ENCODE measurements at regions not wholly inside any gene's neighbourhood (a gene's known extent, or its start where the extent isn't known, plus 50 kb on each side); places are given as distances from the start of the nearest gene placed in this dataset.
A peak's percentile ranks its signal among the peaks of the same experiment; 100 is the strongest.

DNA sequence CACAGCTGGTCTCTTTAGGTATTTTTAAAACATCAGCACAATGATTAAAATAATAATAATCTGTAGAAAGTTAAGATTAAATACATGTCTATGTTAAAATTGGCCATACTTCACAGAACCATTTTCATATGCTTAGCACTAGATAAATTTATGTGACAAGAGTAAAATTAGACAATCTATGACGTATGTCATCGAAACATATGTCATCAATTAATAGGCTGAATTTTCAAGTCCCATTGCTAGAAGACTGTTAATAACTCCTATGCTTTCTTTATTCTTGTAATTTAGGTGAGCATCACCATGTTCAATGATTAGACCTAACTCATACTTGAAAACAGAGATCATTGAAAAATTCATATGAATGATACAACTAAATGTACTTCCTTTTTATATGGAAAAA lies 593.3 kb upstream of the KCNMB2 start:
- DNase-seq (ENCODE audit: low read depth, low spot score) = no peak
- no peaks in the 10 kb centered on the region for H3K9me3 ChIP-seq (ENCODE audit: low read depth, low read length)
- H3K4me3 ChIP-seq = no peak overlapping the region
- no peak overlapping the region for H3K27ac ChIP-seq
- H3K36me3 ChIP-seq (ENCODE audit: insufficient read depth, low read length) = no peaks in the 10 kb centered on the region
- TF ChIP-seq FOXP2 (optimal IDR thresholded peaks at IDR 0.05; ENCODE audit: control extremely low read depth, extremely low read length, insufficient read depth) (no peak), POLR2AphosphoS5 (IDR thresholded peaks at IDR 0.05; ENCODE audit: borderline replicate concordance, low read depth, low read length) (no peak), EZH2 (IDR thresholded peaks at IDR 0.05) (no peak)
- no peak overlapping the region for H3K9ac ChIP-seq (ENCODE audit: insufficient read length)

DNA sequence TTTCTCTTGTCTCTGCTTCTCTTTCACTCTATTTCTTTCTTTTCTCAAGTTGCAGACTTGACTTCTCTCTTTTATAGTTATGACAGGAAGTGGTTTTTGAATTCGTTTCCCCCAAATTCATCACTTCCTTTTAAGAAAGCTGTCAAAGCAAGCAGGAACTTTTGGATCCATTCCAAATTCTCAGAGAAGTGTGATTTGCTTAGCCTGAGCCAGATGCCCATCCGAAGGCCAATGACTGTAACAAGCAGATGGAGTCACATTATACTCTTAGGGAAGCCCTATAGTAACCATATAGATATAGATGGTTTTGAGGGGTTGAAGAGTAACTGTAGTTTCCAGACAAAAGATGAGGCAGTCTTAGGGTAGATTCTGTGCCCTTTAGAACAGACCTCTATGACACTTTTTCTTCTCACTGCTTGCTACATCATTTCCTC lies 592.0 kb upstream of the KCNMB2 start:
- Histone ChIP-seq H3K4me3 (peak overlapping the region; percentile 1; the same call in 1 of the 2 replicates), H3K27ac (peak overlapping the region; percentile 56; the same call in 1 of the 2 replicates), H3K9me3 (ENCODE audit: low read depth, low read length) (no peaks in the 10 kb centered on the region), H3K9ac (ENCODE audit: insufficient read length) (no peak overlapping the region), H3K36me3 (ENCODE audit: insufficient read depth, low read length) (no peaks in the 10 kb centered on the region)
- TF ChIP-seq POLR2AphosphoS5 (IDR thresholded peaks at IDR 0.05; ENCODE audit: borderline replicate concordance, low read depth, low read length) (peak; percentile 23; the same call in 1 of the 2 replicates), EZH2 (IDR thresholded peaks at IDR 0.05) (no peak), FOXP2 (optimal IDR thresholded peaks at IDR 0.05; ENCODE audit: control extremely low read depth, extremely low read length, insufficient read depth) (no peak)
- DNase-seq (ENCODE audit: low read depth, low spot score) = peak; percentile 73

DNA sequence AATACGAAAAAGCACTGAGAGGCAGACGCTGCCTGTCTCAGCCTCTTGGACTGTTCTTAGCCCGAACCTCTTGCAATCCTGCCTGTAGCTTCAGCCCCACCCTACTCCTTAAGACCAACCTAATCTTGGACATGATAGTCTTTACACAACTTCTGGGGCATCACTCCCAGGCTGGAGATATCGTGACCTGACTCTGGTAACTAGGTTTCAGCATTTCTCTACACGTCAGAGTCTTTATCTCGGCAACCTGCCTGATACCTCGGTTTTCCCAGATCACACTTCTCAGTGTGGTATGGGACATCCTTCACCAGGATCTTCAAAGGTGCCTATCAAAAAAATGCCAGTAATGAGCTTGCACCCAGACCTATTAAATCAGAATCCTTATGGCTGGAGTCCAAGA lies 590.2 kb upstream of the KCNMB2 start:
- DNase-seq (ENCODE audit: low read depth, low spot score) = no peak
- Histone ChIP-seq H3K4me3 (no peak overlapping the region; the same call in 1 of the 2 replicates), H3K27ac (peak overlapping the region; percentile 81; the same call in 1 of the 2 replicates), H3K36me3 (ENCODE audit: insufficient read depth, low read length) (no peaks in the 10 kb centered on the region), H3K9me3 (ENCODE audit: low read depth, low read length) (no peaks in the 10 kb centered on the region), H3K9ac (ENCODE audit: insufficient read length) (no peak overlapping the region)
- TF ChIP-seq FOXP2 (optimal IDR thresholded peaks at IDR 0.05; ENCODE audit: control extremely low read depth, extremely low read length, insufficient read depth) = no peak
- TF ChIP-seq POLR2AphosphoS5 (IDR thresholded peaks at IDR 0.05; ENCODE audit: borderline replicate concordance, low read depth, low read length) = no peak
- no peak for TF ChIP-seq EZH2 (IDR thresholded peaks at IDR 0.05)

DNA sequence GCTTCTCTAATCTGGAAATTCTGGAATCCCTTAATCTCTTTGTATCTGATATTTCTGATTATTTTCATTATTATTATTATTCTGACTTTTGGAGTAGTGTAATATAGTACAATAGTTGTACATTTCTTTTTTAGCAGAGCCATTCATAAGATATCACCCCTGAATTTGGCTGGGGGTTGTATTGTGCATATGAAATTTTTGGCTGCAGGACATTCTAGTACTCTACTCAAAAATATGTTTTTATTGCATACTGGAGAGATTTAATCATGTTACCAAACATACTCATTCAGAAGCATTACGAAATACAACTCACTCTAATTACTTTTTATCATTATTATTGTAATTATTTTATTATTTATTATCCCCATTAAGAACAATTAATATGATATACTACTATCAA lies 589.7 kb upstream of the KCNMB2 start:
- TF ChIP-seq FOXP2 (optimal IDR thresholded peaks at IDR 0.05; ENCODE audit: control extremely low read depth, extremely low read length, insufficient read depth) (no peak), EZH2 (IDR thresholded peaks at IDR 0.05) (no peak), POLR2AphosphoS5 (IDR thresholded peaks at IDR 0.05; ENCODE audit: borderline replicate concordance, low read depth, low read length) (no peak)
- no peak overlapping the region for H3K9ac ChIP-seq (ENCODE audit: insufficient read length)
- H3K4me3 ChIP-seq = peak overlapping the region; percentile 52
- DNase-seq (ENCODE audit: low read depth, low spot score) = no peak
- H3K36me3 ChIP-seq (ENCODE audit: insufficient read depth, low read length) = no peaks in the 10 kb centered on the region
- no peaks in the 10 kb centered on the region for H3K9me3 ChIP-seq (ENCODE audit: low read depth, low read length)
- peak overlapping the region; percentile 81 for H3K27ac ChIP-seq

DNA sequence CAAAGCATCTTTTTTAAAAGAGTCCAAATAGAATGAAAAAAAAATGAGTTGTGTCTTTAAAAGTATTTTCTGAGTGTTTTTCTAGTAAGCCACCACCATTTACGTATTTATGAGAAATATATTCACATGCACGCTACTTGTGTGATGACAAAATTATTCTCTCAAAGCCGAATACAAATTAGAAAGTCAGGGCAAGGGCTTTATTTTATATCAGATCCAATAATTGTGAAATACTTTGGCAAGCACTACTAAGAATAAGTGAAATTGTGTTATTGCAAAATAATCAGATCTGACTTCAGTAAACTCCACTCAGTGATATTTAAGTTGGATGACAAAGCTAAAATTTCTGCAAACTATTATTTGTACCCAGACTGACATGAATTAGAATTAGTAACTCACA lies 589.3 kb upstream of the KCNMB2 start:
- H3K9ac ChIP-seq (ENCODE audit: insufficient read length) = no peak overlapping the region
- peak overlapping the region; percentile 81 for H3K27ac ChIP-seq
- H3K36me3 ChIP-seq (ENCODE audit: insufficient read depth, low read length) = no peaks in the 10 kb centered on the region
- peak overlapping the region; percentile 52 for H3K4me3 ChIP-seq
- peak; percentile 80 for DNase-seq (ENCODE audit: low read depth, low spot score)
- H3K9me3 ChIP-seq (ENCODE audit: low read depth, low read length) = no peaks in the 10 kb centered on the region
- TF ChIP-seq EZH2 (IDR thresholded peaks at IDR 0.05) (no peak), FOXP2 (optimal IDR thresholded peaks at IDR 0.05; ENCODE audit: control extremely low read depth, extremely low read length, insufficient read depth) (no peak), POLR2AphosphoS5 (IDR thresholded peaks at IDR 0.05; ENCODE audit: borderline replicate concordance, low read depth, low read length) (no peak)

DNA sequence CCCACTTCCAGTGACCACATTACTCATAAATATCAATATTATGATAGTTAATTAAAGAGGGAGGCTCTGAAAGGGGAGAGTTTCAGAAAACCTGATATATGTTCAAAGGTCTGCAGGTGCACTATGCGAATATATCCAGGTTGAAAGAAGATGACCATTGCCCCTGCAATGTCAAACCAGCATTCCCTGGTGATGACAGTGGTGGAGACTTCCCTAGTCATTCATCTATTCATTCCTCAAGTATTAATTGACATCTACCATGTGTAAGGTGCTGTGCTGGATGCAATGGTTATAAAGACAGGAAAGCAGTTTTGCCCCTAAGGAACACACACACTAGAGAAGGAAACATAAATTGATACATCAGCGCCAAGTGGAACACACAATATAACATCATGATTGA lies 588.3 kb upstream of the KCNMB2 start:
- no peak for TF ChIP-seq EZH2 (IDR thresholded peaks at IDR 0.05)
- no peak for TF ChIP-seq FOXP2 (optimal IDR thresholded peaks at IDR 0.05; ENCODE audit: control extremely low read depth, extremely low read length, insufficient read depth)
- no peak for TF ChIP-seq POLR2AphosphoS5 (IDR thresholded peaks at IDR 0.05; ENCODE audit: borderline replicate concordance, low read depth, low read length)
- Histone ChIP-seq H3K9ac (ENCODE audit: insufficient read length) (no peak overlapping the region), H3K27ac (no peak overlapping the region), H3K9me3 (ENCODE audit: low read depth, low read length) (no peaks in the 10 kb centered on the region), H3K4me3 (no peak overlapping the region), H3K36me3 (ENCODE audit: insufficient read depth, low read length) (no peaks in the 10 kb centered on the region)
- DNase-seq (ENCODE audit: low read depth, low spot score) = no peak

DNA sequence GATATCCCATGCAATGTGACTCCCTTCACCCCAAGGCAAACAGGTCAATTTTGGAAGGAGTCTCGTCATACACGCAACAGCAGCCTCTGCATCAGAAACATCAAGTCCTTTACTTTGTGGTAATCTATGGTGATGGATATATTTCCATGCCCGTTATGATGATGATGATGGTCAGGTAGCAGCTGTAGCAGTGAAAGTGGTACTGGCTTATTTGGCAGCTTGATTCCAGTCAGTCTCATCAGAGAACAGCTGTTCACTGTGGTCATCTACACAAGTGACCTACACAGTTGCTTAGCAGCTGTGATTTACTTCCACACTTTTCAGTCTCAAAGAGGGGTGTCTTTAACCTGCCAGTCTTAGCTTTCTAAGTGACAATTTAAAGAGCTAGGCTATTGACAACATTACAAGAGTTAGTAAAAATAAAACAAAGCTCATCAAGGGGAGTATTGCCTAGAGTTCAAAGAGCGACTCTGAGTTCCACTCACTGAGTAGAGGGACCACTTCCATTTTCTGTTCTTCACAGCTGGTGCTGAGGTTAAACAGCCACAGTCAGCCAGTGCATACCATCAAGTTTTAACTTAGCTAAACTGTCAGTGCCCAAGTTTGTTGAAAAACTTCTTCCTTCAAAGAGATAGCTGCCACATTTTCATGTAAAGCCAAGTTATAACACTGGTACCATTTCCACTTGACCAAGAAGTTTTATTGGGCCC lies 587.4 kb upstream of the KCNMB2 start:
- Histone ChIP-seq H3K36me3 (ENCODE audit: insufficient read depth, low read length) (no peaks in the 10 kb centered on the region), H3K4me3 (no peak overlapping the region), H3K9me3 (ENCODE audit: low read depth, low read length) (no peaks in the 10 kb centered on the region), H3K27ac (no peak overlapping the region), H3K9ac (ENCODE audit: insufficient read length) (no peak overlapping the region)
- TF ChIP-seq POLR2AphosphoS5 (IDR thresholded peaks at IDR 0.05; ENCODE audit: borderline replicate concordance, low read depth, low read length) (no peak), FOXP2 (optimal IDR thresholded peaks at IDR 0.05; ENCODE audit: control extremely low read depth, extremely low read length, insufficient read depth) (no peak), EZH2 (IDR thresholded peaks at IDR 0.05) (no peak)
- no peak for DNase-seq (ENCODE audit: low read depth, low spot score)

DNA sequence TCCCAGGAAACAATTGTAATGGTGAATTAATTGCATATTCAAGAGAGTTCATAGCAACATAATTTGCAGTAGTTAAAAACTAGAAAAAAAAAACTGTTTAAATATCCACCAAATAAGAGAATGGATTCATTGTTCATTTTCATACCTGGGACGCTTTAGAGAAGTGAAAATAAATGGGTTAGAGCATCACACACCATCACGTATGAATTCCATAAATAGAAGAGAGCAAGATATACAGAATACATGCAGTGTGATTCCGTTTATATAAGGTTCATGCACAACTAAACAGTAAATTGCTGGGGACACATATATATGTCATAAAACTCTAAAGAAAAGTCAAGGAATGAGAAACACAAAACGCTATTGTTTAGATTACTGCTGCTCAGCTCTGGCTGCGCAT lies 577.0 kb upstream of the KCNMB2 start:
- Histone ChIP-seq H3K9me3 (ENCODE audit: low read depth, low read length) (no peaks in the 10 kb centered on the region), H3K4me3 (no peak overlapping the region), H3K36me3 (ENCODE audit: insufficient read depth, low read length) (no peaks in the 10 kb centered on the region), H3K9ac (ENCODE audit: insufficient read length) (no peak overlapping the region), H3K27ac (no peak overlapping the region)
- no peak for TF ChIP-seq EZH2 (IDR thresholded peaks at IDR 0.05)
- TF ChIP-seq FOXP2 (optimal IDR thresholded peaks at IDR 0.05; ENCODE audit: control extremely low read depth, extremely low read length, insufficient read depth) = no peak
- TF ChIP-seq POLR2AphosphoS5 (IDR thresholded peaks at IDR 0.05; ENCODE audit: borderline replicate concordance, low read depth, low read length) = no peak
- DNase-seq (ENCODE audit: low read depth, low spot score) = no peak

All from SK-N-MC (cell line).